ENCODE measurements at regions not wholly inside any gene's neighbourhood (a gene's known extent, or its start where the extent isn't known, plus 50 kb on each side); places are given as distances from the start of the nearest gene placed in this dataset.

DNA sequence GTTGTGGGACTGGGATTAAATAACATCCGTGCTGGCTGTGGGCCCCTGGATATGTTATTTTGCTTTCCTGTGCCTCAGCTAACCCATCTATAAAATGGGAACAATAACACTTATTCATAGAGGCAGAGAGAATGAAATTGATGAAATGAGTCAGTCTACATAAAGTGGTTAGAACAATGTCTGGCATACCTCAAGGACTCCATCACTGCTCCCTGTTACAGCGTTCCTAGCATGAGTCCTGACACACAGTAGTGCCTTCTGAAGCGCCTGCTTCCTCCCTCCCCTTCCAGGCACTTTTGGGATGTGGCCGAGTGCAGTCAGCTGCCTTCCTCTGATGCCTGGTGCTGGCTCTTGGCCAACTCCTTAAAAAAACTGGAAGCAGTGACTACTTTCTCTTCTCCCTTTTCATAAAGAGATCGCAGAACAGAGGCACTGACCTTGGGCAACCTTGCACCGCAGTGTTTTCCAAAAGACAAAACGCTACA is 108.4 kb upstream of the ZMIZ1 start:
- peak; percentile 80 for DNase-seq (ENCODE audit: unreplicated experiment)
- Mint-ChIP-seq H3K27me3 (ENCODE audit: insufficient read depth, unreplicated experiment) (no peaks in the 10 kb centered on the region), H3K4me3 (ENCODE audit: unreplicated experiment) (no peak overlapping the region), H3K27ac (ENCODE audit: low read depth, unreplicated experiment) (no peak overlapping the region), H3K36me3 (ENCODE audit: insufficient read depth, unreplicated experiment) (peaks cover 6% of the 10 kb centered on the region), H3K4me1 (ENCODE audit: insufficient read depth, unreplicated experiment) (peaks cover 17% of the 10 kb centered on the region), H3K9me3 (ENCODE audit: unreplicated experiment) (no peaks in the 10 kb centered on the region)
- TF ChIP-seq, protein P1, sequence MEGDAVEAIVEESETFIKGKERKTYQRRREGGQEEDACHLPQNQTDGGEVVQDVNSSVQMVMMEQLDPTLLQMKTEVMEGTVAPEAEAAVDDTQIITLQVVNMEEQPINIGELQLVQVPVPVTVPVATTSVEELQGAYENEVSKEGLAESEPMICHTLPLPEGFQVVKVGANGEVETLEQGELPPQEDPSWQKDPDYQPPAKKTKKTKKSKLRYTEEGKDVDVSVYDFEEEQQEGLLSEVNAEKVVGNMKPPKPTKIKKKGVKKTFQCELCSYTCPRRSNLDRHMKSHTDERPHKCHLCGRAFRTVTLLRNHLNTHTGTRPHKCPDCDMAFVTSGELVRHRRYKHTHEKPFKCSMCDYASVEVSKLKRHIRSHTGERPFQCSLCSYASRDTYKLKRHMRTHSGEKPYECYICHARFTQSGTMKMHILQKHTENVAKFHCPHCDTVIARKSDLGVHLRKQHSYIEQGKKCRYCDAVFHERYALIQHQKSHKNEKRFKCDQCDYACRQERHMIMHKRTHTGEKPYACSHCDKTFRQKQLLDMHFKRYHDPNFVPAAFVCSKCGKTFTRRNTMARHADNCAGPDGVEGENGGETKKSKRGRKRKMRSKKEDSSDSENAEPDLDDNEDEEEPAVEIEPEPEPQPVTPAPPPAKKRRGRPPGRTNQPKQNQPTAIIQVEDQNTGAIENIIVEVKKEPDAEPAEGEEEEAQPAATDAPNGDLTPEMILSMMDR (IDR thresholded peaks at IDR 0.05; ENCODE audit: unreplicated experiment), result no peak
- POLR2A ChIA-PET, result interaction anchor here (1.0 to 1.9 kb wide), 5 partner anchors 9 to 107 kb away, joined by 3 to 9 read pairs (median 3); no protein-coding TSS in a partner anchor
- BruUV-seq (replicated peaks), result no TSS peak
- intact Hi-C loops (cut with micrococcal nuclease), result no loop called here
- CTCF ChIA-PET, result interaction anchor here (0.7 kb wide), 1 partner anchor 300 kb away, joined by 4 read pairs; no protein-coding TSS in a partner anchor

DNA sequence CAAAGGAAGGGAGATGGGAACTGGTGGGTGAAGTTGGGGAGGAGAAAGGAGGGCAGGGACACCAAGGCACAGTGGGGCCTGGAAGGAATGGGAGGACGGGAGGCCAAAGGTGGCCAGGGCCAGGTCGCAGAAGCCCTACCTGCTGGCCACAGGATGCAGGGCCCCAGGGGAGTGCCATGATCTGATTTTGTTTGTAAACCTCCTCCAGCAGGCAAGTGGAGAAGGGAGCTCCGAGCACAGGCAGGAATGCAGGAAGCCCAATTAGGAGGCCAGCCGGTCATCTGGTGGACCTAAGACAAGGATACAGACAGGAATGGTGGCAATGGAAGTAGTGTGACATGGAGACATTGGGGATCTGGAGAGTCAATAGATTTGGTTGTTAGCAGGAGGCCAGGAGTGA is 107.0 kb upstream of the ZMIZ1 start:
- TF ChIP-seq, protein P1 (IDR thresholded peaks at IDR 0.05; ENCODE audit: unreplicated experiment), result no peak
- H3K36me3 Mint-ChIP-seq (ENCODE audit: insufficient read depth, unreplicated experiment), result peaks cover 6% of the 10 kb centered on the region
- intact Hi-C loops (cut with micrococcal nuclease), result no loop called here
- no TSS peak for BruUV-seq (replicated peaks)
- H3K4me3 Mint-ChIP-seq (ENCODE audit: unreplicated experiment), result no peak overlapping the region
- no peaks in the 10 kb centered on the region for H3K9me3 Mint-ChIP-seq (ENCODE audit: unreplicated experiment)
- H3K27me3 Mint-ChIP-seq (ENCODE audit: insufficient read depth, unreplicated experiment), result no peaks in the 10 kb centered on the region
- CTCF ChIA-PET, result interaction anchor here (0.5 to 0.8 kb wide), 3 partner anchors 11 to 21 kb away, joined by 3 read pairs; no protein-coding TSS in a partner anchor
- peaks cover 21% of the 10 kb centered on the region for H3K4me1 Mint-ChIP-seq (ENCODE audit: insufficient read depth, unreplicated experiment)
- POLR2A ChIA-PET, result interaction anchor here (0.7 to 1.9 kb wide), 5 partner anchors 12 to 209 kb away, joined by 3 to 9 read pairs (median 3); no protein-coding TSS in a partner anchor
- H3K27ac Mint-ChIP-seq (ENCODE audit: low read depth, unreplicated experiment), result no peak overlapping the region
- DNase-seq (ENCODE audit: unreplicated experiment), result no peak

DNA sequence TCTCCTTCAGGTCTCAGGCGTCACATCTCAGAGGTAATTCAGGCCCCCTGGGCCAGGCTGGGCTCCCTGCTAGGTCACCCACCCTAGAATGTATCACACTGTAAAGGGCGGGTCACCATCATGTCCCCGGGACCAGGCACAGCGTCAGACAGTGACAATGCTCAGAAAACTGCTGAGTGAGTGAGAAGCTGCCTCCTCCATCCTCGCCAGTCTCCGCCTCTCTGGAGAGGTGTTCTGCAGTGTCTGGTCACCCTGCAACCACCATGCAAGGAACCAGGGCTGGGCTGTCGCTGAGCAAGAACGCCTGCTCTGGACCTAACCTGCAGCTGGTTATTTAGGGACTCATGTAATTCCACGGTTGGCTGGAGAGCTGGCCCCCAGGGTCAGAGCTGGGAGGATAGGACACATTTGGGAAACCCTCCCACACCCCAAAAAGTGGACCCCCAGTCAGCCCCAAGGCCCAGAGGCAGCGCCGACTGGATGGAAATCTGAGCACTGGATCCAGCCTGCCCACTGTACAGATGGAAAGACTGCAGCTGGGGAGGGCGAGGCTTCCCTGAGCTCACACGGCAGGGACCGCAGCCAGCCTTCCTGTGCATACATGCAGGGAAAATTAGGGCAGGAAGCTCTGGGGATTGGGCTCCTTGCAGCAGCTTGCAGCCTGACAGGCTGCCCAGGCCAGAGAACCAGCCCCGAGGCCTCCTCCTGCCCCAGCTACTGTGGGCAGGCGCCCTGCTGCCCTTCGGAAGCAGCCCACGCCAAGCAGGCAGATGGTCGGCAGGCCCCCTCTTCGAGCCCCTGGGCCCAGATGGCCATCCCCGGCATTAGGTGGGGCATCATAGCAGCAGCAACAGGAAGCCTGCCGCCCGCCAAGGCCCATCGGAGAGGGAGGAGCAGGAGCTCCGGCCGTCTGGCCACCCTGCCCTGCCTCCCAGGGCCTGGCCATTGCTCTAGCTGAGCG is 105.4 kb upstream of the ZMIZ1 start:
- H3K27ac Mint-ChIP-seq (ENCODE audit: low read depth, unreplicated experiment), result no peak overlapping the region
- DNase-seq (ENCODE audit: unreplicated experiment), result no peak
- H3K4me1 Mint-ChIP-seq (ENCODE audit: insufficient read depth, unreplicated experiment), result peaks cover 21% of the 10 kb centered on the region
- CTCF ChIA-PET, result interaction anchor here (0.9 to 2.0 kb wide), 4 partner anchors 9 to 233 kb away, joined by 3 to 4 read pairs (median 4); no protein-coding TSS in a partner anchor
- BruUV-seq (replicated peaks), result no TSS peak
- intact Hi-C loops (cut with micrococcal nuclease), result no loop called here
- H3K27me3 Mint-ChIP-seq (ENCODE audit: insufficient read depth, unreplicated experiment), result no peaks in the 10 kb centered on the region
- TF ChIP-seq, protein P1 (IDR thresholded peaks at IDR 0.05; ENCODE audit: unreplicated experiment), result no peak
- no peak overlapping the region for H3K4me3 Mint-ChIP-seq (ENCODE audit: unreplicated experiment)
- no peaks in the 10 kb centered on the region for H3K9me3 Mint-ChIP-seq (ENCODE audit: unreplicated experiment)
- H3K36me3 Mint-ChIP-seq (ENCODE audit: insufficient read depth, unreplicated experiment), result peaks cover 6% of the 10 kb centered on the region
- POLR2A ChIA-PET, result interaction anchor here (0.5 to 1.5 kb wide), 6 partner anchors 12 to 635 kb away, joined by 3 to 5 read pairs (median 3); no protein-coding TSS in a partner anchor

Measured in MCF 10A (cell line).